ENCODE measurements at regions not wholly inside any gene's neighbourhood (a gene's known extent, or its start where the extent isn't known, plus 50 kb on each side); places are given as distances from the start of the nearest gene placed in this dataset.
A peak's percentile ranks its signal among the peaks of the same experiment; 100 is the strongest.
"Not testable (repeated sequence)": the region's sequence is repeated elsewhere in the genome, so short reads cannot be mapped to it uniquely, and the experiment has no call there.

GRCh38 chr14:59018978-59019377 lies 169.5 kb upstream of the DAAM1 start:
- DNase-seq, result no peak

GRCh38 chr14:59020382-59020781 lies 168.1 kb upstream of the DAAM1 start:
- DNase-seq, result no peak

GRCh38 chr14:59022144-59022543 lies 166.3 kb upstream of the DAAM1 start:
- DNase-seq, result no peak

DNA sequence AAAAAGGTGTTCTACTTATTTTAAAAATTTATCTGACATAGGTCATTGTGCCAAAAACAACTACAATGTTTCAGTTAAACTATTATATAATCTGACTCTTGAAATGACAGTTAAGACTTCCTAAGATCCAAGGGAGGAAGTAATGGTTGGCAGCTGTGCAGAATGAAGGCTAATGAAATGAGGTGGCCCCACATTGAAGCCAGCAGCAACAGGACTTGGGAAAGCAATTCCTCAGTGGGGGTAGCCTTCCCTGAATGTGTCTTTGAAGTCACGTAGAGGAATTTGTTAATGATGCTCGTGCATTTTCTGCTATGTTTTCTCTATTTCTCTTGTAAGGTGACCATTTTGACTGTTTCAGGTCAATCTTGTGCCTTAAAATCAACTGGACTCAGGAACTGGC lies 162.4 kb upstream of the DAAM1 start:
- no peak for DNase-seq

- DNase-seq, result not testable (repeated sequence)
Observed at GRCh38 chr14:59026640-59027039, 161.8 kb upstream of the DAAM1 start.

DNA sequence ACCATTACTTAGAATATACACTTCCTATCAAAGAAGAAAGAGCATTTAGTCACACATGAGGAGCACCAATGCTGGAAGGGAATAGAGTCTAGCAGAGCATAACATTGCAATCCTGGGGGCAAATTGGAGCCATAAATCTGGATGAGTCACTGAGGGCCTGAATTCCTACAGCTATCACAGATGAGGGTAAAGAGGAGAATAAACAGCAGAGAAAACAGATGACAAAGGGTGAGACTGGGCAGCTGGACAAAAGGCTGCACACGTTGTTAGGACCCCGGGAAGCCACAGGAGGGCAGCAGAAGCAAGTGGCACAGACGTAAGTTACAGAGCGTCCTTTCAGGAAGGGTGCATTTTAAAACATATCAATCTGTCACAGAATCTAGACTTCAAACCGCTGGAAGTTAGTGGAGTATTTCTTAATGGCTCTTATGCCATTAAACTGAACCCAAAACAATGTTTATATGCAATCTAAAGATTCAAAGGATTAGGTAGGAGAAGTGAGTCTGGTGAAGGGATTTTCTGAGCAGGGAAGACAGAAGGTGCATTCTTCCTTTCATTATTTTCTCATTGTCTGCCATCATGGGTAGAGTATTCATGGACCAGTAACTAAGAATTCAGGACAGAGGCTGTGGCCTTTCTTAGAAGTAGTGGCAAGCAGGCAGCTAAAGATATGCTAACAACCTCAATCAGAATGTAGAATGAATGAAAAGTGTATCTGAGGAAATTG lies 159.8 kb upstream of the DAAM1 start:
- DNase-seq, result peak; percentile 100

- no peak for DNase-seq
Observed at GRCh38 chr14:59032826-59033225, 155.6 kb upstream of the DAAM1 start.

- no peak for DNase-seq
Observed at GRCh38 chr14:59036134-59036533, 152.3 kb upstream of the DAAM1 start.

- DNase-seq, result peak; percentile 22
Observed at GRCh38 chr14:59037086-59037485, 151.4 kb upstream of the DAAM1 start.

- DNase-seq, result no peak
Observed at GRCh38 chr14:59037620-59038019, 150.8 kb upstream of the DAAM1 start.

- DNase-seq, result no peak
Observed at GRCh38 chr14:59038746-59039145, 149.7 kb upstream of the DAAM1 start.

- DNase-seq, result no peak
Observed at GRCh38 chr14:59041308-59041707, 147.2 kb upstream of the DAAM1 start.

DNA sequence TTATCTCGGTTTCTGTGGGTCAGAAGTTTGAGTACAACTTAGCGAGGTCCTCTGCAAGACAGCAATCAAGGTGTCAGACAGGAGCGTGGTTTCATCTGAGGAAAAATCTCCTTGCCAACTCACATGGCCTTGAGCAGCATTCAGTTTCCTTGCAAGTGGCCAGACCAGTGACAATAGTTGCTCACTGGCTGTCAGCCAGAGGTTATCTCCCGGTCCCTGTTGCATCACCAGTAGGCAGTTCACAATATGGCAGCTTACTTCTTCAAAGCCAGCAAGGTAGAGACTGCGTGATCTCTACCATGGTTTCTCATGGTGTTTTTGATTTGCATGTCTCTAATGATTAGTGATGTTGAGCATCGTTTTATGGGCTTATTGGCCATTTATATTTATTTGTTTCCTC lies 143.8 kb upstream of the DAAM1 start:
- no peak for DNase-seq

- no peak for DNase-seq
Observed at GRCh38 chr14:59046746-59047145, 141.7 kb upstream of the DAAM1 start.

DNA sequence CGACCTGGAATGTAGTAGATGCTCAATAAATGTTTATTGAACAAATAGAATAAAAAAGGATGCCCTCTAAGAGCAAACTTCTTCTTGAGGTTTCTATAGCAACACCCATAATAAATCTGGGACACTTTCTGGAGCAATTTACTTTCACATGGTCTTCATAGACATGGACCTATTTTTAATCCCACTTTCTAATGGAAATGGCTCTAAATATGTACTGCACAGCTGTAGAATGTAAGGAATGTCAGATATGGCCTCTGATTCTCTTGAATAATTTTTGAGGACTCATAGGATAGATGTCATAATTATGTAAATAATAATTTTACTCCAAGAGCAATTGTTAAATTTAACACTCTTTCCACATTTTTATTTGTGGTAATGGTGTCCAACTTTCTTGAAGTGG lies 133.5 kb upstream of the DAAM1 start:
- DNase-seq, result no peak

- DNase-seq, result no peak
Observed at GRCh38 chr14:59055439-59056045, 132.9 kb upstream of the DAAM1 start.

GRCh38 chr14:59057551-59057950 lies 130.9 kb upstream of the DAAM1 start:
- DNase-seq, result no peak

DNA sequence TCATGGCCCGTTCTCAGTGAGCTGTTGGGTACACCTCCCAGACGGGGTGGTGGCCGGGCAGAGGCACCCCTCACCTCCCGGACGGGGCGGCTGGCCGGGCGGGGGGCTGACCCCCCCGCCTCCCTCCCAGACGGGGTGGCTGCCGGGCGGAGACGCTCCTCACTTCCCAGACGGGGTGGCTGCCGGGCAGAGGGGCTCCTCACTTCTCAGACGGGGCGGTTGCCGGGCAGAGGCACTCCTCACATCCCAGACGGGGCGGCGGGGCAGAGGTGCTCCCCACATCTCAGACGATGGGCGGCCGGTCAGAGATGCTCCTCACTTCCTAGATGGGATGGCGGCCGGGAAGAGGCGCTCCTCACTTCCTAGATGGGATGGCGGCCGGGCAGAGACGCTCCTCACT lies 129.7 kb upstream of the DAAM1 start:
- DNase-seq, result not testable (repeated sequence)

GRCh38 chr14:59060841-59061240 lies 127.6 kb upstream of the DAAM1 start:
- no peak for DNase-seq

- no peak for DNase-seq
Observed at GRCh38 chr14:59061292-59061691, 127.2 kb upstream of the DAAM1 start.

DNA sequence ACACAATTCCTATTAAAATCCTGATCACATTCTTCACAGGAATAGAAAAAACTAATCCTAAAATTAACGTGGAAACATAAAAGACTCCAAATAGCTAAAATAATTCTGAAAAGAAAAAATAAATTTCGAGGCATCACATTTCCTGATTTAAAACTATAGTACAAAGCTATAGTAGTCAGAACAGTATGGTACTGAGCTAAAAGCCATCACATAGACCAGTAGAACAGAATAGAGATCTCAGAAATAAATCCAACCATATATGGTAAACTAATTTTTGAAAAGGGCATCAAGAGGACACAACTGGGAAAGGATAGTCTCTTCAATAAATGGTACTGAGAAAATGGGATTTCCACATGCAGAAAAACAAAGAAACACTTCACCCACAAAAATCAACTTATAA lies 125.2 kb upstream of the DAAM1 start:
- no peak for DNase-seq

GRCh38 chr14:59067127-59067894 lies 121.2 kb upstream of the DAAM1 start:
- no peak for DNase-seq

- no peak for DNase-seq
Observed at GRCh38 chr14:59069163-59069854, 119.2 kb upstream of the DAAM1 start.

- DNase-seq, result no peak
Observed at GRCh38 chr14:59075506-59075905, 113.0 kb upstream of the DAAM1 start.
